ENCODE measurements at regions not wholly inside any gene's neighbourhood (a gene's known extent, or its start where the extent isn't known, plus 50 kb on each side); places are given as distances from the start of the nearest gene placed in this dataset.

GRCh38 chrX:67872958-67873357 lies 329.1 kb downstream of the AR start:
- H3K36me3 Mint-ChIP-seq (ENCODE audit: low read depth) = no peaks in the 10 kb centered on the region
- no peaks in the 10 kb centered on the region for H3K27me3 Mint-ChIP-seq (ENCODE audit: low read depth)
- DNase-seq (ENCODE audit: low read depth, low spot score) = no peak
- no peak overlapping the region for H3K4me3 Mint-ChIP-seq
- no peaks in the 10 kb centered on the region for H3K4me1 Mint-ChIP-seq
- peaks cover 9% of the 10 kb centered on the region for H3K9me3 Mint-ChIP-seq
- no peak for TF ChIP-seq CTCF (conservative IDR thresholded peaks at IDR 0.05)
- H3K27ac Mint-ChIP-seq (ENCODE audit: unreplicated experiment) = no peak overlapping the region

- Mint-ChIP-seq H3K27ac (ENCODE audit: unreplicated experiment) (no peak overlapping the region), H3K4me3 (no peak overlapping the region), H3K27me3 (ENCODE audit: low read depth) (no peaks in the 10 kb centered on the region), H3K4me1 (no peaks in the 10 kb centered on the region), H3K9me3 (peaks cover 18% of the 10 kb centered on the region), H3K36me3 (ENCODE audit: low read depth) (peaks cover 16% of the 10 kb centered on the region)
- no peak for TF ChIP-seq CTCF (conservative IDR thresholded peaks at IDR 0.05)
- no peak for DNase-seq (ENCODE audit: low read depth, low spot score)
These were observed 348.6 kb downstream of the AR start for GRCh38 chrX:67892401-67892800.

- DNase-seq (ENCODE audit: low read depth, low spot score) = no peak
- TF ChIP-seq CTCF (conservative IDR thresholded peaks at IDR 0.05) = no peak
- no peaks in the 10 kb centered on the region for H3K27me3 Mint-ChIP-seq (ENCODE audit: low read depth)
These were observed 350.1 kb downstream of the AR start for GRCh38 chrX:67893931-67894330.

GRCh38 chrX:67917421-67918010 lies 373.7 kb downstream of the AR start:
- Mint-ChIP-seq H3K27me3 (ENCODE audit: low read depth) (no peaks in the 10 kb centered on the region), H3K27ac (ENCODE audit: unreplicated experiment) (no peak overlapping the region), H3K4me3 (no peak overlapping the region), H3K9me3 (peaks cover 3% of the 10 kb centered on the region), H3K4me1 (no peaks in the 10 kb centered on the region), H3K36me3 (ENCODE audit: low read depth) (no peaks in the 10 kb centered on the region)
- no peak for DNase-seq (ENCODE audit: low read depth, low spot score)
- no peak for TF ChIP-seq CTCF (conservative IDR thresholded peaks at IDR 0.05)

More at GRCh38 chrX:67893931-67894330, 350.1 kb downstream of the AR start:
- H3K36me3 Mint-ChIP-seq (ENCODE audit: low read depth) = peaks cover 11% of the 10 kb centered on the region
- H3K27ac Mint-ChIP-seq (ENCODE audit: unreplicated experiment) = no peak overlapping the region
- peaks cover 14% of the 10 kb centered on the region for H3K9me3 Mint-ChIP-seq
- no peak overlapping the region for H3K4me3 Mint-ChIP-seq
- H3K4me1 Mint-ChIP-seq = no peaks in the 10 kb centered on the region

- H3K27me3 Mint-ChIP-seq (ENCODE audit: low read depth) = peaks cover 2% of the 10 kb centered on the region
- H3K4me3 Mint-ChIP-seq = no peak overlapping the region
- peaks cover 2% of the 10 kb centered on the region for H3K9me3 Mint-ChIP-seq
- H3K4me1 Mint-ChIP-seq = no peaks in the 10 kb centered on the region
- H3K27ac Mint-ChIP-seq (ENCODE audit: unreplicated experiment) = no peak overlapping the region
- H3K36me3 Mint-ChIP-seq (ENCODE audit: low read depth) = no peaks in the 10 kb centered on the region
- DNase-seq (ENCODE audit: low read depth, low spot score) = no peak
- TF ChIP-seq CTCF (conservative IDR thresholded peaks at IDR 0.05) = no peak
These were observed 379.1 kb downstream of the AR start for GRCh38 chrX:67922966-67923365.

All from neural crest cell (in vitro differentiated cells).